ENCODE measurements at regions not wholly inside any gene's neighbourhood (a gene's known extent, or its start where the extent isn't known, plus 50 kb on each side); places are given as distances from the start of the nearest gene placed in this dataset.
"Not testable (repeated sequence)": the region's sequence is repeated elsewhere in the genome, so short reads cannot be mapped to it uniquely, and the experiment has no call there.

DNA sequence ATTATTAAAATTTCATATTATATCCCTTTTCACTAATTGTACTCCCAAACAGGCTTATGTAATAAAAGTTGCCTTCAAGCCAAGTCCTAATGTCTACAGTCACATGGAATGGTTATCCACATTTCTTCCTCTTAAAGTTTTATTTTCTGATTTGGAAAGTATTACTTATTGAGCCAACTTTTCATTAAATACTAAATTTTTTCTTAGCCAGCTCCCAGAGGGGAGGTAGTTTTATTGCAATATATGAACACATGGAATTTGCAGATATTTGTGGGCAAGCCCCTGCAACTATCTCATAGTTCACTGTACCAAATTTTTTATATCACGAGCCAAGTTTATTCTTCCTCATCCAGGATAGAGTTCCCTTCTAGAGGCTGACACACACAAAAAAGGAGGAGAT, 332.8 kb upstream of the PTGER4 start:
- no peak for DNase-seq

DNA sequence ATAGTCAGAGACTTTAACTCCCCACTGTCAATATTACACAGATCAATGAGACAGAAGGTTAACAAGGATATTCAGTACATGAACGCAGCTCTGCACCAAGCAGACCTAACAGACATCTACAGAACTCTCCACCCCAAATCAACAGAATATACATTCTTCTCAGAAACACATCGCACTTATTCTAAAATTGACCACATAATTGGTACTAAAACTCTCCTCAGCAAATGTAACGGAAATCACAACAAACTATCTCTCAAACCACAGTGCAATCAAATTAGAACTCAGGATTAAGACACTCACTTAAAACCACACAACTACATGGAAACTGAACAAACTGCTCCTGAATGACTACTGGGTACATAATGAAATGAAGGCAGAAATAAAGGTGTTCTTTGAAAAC, 341.3 kb upstream of the PTGER4 start:
- DNase-seq, result not testable (repeated sequence)

DNA sequence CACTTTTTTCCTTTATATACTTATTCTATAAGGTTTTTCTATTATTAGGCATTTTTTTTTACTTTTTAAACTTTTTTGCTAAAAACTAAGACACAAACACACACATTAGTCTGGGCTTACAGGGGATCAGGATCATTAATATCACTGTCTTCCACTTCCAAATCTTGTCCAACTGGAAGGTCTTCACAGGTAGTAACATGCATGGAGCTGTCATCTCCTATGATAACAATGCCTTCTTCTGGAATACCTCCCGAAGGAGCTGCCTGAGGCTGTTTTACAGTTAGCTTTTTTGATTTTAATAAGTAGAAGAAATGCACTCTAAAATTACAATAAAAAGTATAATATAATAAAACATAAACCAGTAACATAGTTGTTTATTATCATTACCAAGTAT, 345.5 kb upstream of the PTGER4 start:
- no peak for DNase-seq

DNA sequence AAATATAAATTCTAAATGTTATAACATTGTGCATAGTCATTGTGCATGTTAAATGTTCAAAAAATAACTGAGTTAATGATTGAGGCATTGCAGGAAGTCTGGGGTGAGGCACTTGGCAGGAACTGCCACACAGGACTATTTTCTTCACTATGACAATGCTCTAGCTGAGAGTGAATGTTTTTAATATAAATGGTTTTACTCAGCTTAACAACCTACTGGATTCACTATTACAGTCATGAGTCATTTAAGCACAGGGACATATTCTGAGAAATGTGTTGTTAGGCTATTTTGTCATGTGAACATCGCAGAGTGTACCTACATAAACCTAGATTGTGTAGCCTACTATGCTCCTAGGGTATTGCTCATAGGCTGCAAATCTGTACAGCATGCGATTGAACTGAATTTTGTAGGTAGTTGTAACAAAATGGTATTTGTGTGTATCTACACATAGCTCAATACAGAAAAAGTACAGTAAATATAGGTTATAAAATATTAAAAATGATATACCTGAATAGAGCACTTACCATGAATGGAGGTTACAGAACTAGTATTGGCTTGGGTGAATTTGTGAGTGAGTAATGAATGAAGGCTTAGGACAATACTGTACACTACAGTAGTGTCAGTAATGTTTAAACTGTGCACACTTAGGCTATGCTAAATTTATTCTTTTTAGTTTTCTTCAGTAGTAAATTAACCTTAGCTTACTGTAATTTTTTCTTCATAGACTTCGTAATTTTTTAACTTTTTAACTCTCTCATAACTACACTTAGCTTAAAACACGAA, 346.1 kb upstream of the PTGER4 start:
- DNase-seq, result no peak

DNA sequence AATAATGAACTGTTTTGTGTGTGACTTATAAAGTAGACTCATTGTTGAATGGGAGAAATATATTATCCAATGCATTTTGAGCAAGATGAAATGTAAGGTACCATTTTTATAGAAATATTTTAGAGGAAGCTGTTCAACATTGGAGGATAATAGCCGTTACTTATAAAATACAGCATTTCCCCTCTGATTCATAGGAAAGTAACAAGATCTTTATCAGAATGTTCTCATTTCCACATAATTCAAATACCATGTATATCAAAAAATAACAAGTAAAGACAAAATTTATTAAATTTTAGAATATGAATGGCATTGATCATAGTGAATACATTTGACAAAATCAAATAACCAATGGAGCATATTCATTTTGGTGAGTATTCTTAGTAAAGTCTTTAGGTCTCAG, 346.7 kb upstream of the PTGER4 start:
- DNase-seq, result no peak

DNA sequence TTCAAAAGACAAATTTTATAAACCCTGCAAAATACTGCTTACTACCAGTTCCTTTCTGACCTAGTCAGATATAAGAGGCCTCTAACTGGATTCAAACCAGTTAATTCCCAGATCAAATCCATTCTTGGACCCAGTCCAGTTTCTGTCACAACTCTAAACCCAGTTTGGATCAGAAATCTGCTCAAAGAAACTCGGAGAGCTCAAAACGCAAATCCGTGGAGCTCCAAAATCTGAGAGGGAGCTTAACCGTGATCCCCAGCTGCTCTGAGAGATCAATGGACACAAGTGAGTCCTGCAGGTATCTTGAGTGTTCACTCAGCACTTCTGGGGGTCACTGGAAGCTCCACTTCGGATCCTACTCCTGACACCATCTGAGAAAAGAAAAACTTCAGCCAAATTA, 348.1 kb upstream of the PTGER4 start:
- DNase-seq, result no peak

DNA sequence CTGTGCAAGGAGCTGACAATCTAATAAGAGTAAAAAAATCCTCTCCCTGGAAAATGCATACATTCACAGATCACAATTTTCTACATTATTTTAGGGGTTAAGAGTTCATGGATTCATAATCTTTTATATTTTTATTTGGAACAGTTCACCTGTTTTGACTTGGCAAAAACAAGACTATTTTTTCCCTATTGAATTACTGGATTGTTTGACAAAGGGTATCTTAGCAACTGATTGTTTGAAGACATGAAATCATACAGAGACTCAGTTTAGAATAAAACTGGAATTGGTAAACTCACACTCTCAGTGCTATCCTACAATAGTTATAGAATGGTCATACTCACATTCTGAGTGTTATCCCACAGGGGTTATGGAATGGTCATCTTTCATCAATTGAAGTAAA, 358.2 kb upstream of the PTGER4 start:
- no peak for DNase-seq

DNA sequence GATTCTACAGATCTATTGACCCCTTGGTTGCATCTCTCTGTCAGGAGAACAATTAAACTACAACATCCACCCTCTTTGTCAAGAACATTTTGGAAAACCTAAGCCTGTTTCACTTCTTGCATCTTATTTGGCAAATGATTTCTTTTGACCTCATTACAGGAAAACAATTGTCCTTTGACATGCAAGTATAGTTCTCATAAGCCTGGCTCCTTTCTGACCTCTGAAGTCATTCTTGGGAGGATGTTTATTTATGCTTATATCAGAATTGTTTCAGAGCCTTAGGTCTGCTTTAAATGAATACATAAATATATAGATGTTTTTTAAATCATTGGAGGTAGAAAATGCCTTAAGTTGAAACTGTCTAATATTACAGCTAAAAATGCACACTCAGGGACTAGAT, 361.3 kb upstream of the PTGER4 start:
- no peak for DNase-seq

DNA sequence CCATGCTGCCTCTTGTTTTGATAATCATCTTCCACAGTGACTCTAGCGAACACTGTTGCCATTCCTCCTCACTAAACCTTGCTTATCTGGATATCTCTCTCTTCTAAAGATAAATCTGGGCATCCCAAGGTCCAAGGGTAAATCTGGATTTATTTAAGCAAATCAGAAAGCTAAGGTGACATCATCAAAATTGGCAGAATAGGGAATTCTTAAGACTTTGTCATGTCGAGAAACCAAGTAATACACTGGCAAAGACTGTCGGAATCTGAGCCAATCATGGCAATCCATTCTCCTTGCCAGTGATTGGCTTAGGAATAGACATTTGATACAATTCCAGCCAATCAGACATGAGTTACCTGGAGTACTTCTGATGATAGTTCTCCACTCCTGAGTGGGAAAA, 362.7 kb upstream of the PTGER4 start:
- DNase-seq, result no peak

DNA sequence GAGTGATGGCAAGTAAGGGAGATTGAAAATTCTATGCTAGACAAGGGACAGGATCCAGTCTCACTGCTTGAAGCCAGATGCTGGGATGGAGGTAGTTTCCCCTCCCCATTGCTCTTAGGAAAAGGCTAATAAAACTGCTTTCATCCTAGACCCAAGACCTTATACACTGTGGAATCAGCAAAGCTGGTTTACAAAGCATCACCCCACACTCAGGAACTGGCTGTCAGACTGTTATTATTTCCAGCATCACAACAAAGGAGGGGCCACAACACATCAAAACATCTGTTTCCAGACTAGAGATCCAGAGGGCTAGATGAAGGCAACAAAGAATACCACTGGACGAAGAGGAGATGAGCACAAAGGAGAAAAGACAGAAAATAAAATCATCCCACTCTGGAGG, 364.6 kb upstream of the PTGER4 start:
- no peak for DNase-seq

DNA sequence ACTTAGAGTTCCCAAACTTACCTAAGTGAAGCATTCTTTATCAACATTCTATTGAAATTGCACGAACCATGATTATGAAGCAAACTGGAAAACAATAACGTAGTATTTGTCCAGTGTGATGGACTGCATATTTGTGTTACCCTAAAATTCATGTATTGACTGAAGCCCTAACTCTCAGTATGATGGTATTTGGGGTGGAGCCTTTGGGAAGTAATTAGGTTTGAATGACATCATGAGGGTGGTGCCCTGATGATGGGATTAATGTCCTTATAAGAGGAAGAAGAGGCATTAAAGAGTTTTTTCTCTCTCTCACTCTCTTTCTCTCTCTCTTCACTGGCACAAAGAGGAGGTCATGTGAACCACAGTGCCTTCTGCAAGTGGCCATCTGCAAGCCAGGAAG, 365.4 kb upstream of the PTGER4 start:
- no peak for DNase-seq

DNA sequence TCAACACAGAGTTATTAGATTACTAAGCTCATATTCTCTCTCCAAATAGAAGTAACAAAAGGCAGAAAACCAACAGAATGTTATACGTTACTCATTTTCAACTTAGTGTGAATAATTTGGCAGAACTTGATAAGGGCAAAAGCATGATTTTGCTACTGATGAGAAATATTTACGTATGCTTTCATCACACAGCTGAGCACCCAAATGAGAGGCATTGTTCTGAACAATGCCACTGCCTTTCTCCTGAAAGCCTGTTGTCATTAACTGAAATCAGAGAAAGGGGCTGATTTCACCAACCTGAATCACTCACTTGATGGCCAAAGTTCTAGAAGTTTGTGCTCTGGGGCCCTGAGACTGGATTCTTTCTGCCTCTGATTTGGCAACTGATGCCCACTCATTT, 367.5 kb upstream of the PTGER4 start:
- no peak for DNase-seq

DNA sequence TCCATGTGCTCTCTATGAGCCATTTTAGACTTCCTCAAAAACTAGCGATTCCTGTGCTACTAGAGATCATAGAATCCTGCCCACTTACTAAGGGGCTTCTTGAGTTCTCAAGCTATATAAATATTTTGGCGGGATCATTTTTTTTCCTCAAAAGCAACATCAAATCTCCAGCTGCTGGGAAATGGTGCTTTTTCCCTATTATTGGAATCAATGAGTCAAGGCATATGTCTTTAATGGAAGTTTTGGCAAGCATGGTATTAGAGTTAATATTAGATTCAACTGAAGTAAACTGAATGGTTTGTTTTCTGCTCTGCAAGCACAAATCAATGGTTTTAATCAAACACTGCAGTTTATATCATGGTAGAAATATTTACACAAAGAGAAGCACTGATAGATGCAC, 369.9 kb upstream of the PTGER4 start:
- DNase-seq, result no peak

DNA sequence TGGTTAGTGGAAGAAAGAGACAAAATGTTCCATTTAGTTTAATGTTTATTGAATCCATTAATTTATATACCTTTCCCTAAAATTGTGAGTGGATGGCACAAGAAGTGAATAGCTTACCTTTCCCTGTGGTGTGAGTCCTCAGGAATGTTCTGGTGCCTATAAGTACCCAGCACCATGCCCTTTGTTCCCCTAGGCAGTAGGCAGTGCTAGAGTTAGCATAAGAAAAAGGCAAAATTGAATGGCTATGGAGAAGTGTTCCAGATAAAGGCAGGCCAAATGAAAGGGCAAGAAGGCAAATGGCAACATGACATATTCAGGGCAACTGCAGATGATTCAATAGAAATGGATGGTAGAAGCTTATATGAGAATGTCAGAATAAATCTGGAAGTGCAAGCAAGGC, 370.8 kb upstream of the PTGER4 start:
- DNase-seq, result no peak

DNA sequence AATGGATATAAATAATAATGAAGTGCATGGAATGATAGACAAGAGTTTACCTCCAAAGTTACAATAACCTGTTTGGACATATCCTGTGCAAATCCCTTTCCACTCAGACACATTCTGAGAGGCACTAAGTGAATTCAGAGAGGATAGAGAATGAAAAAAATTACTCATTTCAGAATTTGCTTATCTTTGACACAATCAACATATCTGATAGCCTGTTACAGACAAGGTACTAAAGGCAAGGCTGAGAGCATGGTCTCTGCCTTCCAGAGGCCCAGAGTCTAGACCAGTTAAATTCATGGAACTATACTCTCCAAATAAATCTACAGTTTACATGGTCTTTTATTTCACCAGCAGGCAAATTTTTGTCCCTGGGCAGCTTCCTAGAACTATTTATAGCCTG, 371.8 kb upstream of the PTGER4 start:
- no peak for DNase-seq

DNA sequence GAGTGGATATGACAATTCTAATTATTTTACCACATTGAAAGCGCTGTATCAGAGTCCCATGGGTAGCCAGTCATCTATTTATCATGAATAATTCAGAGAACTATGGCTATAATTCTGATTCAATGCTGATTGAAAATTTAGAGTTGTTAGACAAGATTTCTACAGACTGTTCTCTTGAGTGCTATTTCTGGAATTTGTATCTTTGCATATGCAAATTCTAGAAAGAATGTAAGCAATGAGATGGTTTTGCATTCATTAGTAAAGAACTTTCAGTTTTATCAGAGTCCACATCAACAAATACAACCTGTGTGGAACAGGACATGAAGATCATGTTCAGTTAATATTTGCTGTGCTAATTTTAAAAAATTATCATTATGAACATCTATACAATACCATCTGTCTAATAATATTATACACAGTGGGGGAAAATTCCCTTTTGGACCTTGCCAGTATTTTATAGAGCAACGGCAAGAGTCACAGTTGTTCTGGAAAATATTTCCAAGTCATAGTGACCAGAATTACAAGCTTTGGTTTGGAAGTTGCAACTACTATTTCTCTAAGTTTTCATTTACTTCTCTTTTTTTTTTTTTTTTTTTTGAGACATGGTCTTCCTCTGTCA, 372.7 kb upstream of the PTGER4 start:
- no peak for DNase-seq

DNA sequence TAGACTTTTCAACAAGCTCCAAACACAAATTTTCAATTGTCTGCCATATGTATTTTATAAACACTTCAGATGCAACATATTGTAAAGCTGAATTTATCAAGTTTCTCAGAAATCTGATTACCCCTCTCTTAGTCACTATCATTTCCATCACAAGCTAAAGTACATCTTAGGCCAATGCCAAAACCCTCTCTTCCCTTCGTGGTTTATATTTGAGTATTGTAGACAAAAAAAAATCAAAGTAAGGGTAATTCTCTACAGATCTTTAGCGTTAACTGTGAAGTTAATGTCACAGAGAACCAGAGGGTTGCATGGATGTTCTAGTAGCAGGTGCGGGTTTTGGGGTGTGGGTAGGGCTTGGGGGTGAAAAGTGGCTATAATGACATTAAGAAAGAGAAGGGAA, 387.7 kb upstream of the PTGER4 start:
- no peak for DNase-seq

DNA sequence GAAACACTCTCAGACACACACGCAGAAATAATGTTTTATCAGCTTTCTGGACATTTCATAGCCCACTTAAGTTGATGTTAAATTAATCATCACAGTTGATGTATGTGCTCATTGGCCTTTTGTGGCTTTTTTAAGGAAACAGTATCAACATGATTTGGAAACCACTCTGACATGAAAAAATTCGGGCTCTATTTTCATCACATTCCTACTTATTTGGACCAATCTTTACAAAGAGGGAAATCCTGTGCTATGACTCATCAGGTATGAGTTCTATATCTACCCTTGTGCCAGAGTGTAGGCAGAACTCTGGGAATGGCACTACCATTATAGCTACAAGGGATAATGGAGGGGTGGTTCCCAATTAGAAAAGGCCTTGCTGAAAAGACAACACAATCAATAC, 388.4 kb upstream of the PTGER4 start:
- DNase-seq, result no peak

DNA sequence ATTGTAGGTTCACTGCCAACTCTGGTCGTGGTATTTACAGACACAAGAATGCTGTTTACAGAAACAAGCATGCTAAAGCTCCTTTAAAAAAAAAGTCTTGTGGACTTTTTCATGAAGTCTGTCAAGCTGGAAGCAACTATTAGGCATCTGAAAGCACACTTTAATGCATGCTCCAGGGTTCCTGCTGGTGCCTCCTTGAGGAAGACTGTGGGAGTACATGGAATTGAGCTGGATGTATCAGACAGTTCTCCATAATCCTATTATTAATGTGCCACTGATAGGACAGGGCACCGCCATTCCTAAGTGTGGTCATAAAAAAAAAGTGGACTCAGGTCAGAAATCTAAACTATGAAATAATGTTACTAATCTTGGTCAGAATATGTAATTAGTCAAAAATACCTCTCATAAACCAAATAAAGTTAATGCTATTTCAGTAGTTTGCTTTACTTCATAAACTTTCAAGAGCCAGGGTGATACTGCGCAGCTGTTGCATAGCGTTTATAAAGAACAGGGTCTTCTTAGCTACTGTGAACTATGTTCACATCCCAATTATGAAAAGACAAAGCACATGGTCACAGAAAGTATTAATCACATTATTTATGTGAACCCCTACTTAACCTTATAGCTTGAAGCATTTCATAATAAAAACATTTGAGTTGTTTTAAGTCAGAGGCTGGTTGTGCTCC, 390.8 kb upstream of the PTGER4 start:
- no peak for DNase-seq

DNA sequence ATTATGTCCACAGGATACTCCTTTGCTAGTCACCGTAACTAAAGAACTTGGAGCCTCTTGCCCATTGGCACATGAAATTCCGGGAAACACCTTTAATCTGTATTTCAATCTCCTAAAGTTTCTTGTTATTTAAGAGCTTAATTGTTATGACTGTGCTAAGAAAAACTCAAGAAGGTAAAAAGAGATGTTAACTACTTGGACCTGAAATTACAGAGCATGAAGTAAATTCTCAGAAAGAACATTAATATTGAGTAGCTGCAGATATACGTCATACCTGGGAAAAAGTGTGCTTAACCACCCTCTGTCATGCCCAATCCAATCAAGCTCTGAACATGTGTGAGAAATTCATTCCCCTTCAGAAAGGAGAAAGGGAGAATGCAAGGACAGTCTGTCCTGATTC, 394.9 kb upstream of the PTGER4 start:
- no peak for DNase-seq

DNA sequence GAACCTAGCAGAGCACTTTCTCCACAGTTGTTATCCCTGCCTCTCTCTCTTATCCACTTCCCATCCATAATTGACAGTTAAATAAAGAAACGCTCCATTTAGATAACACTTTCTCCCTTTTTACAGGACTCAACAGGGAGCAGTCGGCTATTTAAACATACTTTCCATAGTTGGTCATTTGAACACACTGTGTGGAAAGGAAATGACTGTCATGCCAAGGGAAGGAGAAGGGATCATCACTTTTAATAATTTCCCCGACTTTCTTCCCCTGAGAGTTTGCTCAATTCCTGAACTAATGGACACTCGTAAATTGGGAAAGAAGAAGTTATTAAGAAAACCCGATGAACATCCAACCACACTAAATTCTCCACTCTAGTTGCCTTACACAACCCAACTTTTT, 400.8 kb upstream of the PTGER4 start:
- no peak for DNase-seq

DNA sequence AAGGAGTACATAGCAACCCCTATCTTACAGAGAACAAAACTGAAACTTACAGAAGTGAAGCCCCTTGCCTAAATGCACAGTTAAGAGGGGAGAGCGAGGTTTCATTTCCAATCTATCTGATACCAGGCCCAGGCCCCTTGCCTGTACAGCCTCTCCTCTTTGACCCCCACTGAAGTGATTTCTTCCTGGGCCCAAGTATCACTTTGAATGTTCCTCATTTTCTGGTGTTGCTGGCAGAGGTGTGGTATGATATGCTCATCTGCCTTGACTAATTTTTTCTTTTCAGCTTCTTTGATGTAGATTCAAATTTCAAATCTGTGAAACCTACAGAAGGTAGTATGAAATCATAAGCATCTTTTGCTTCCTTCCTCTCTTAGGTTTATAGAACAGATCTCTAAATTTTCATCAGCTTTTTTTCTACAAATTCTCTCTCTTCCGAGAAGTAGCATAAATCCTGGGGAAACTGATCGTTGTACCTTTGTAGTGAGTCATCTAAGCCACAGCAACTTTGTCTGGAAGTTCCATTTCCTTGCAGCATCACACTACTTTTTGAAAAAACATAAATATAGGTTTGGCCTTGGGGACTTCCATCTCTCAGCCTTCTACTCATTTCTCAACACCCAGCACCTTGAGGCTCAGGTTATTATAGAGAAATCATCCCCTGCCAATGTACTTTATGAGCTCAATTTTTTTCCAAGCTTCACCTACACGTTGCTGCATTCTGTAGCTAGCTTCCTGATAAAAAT, 402.4 kb upstream of the PTGER4 start:
- DNase-seq, result no peak

DNA sequence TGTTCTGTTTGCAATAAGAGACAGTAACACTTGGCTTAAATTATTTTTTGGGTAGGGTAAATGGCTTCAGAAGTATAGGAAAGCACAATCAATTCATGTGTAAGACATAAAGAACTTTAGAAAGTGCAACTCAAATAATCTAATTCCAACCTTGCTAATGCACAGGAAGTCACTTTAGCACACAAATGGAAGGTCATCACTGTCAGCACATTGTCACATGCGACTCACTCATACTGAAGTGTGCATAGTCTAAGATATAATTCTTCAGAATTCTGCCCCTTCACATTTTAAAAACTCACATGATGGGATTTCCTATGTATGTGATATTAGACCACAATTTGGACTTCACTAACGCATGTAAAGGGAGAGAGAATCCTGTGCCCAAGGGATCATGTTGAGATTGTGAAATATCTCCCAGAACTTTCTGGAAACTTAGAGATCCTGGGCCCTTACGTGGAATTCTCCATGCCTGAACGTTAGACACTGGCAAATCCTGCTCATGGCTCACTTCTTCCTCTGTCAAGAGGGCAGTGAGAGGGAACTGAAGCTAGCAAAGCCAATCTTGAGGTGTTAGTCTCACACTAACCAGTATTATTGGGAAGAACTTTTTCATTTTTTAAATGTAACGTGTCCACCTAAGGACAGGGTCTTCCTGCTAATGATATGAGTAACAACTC, 403.2 kb upstream of the PTGER4 start:
- no peak for DNase-seq

Data from NCI-H1417 (cell line).